Bronchial epithelial cell (primary cell): ENCODE measurements at regions not wholly inside any gene's neighbourhood (a gene's known extent, or its start where the extent isn't known, plus 50 kb on each side); places are given as distances from the start of the nearest gene placed in this dataset.
A peak's percentile ranks its signal among the peaks of the same experiment; 100 is the strongest.

Experiments
- DNase-seq: peaks from one replicate; pipeline ENCODE4 v3.0.0-alpha.2; 2010; ENCODE audit warnings: low read depth
- FAIRE-seq: peaks from 2 replicates; lab custom pipeline; 2011; peaks lifted over from hg19 to GRCh38; lab: Jason Lieb, UNC
- H3K27me3 ChIP-seq: 2 replicates; pipeline ENCODE4 v1.5.1; 2011; ENCODE audit warnings: low read length; ENCODE audit not compliant: control insufficient read depth, insufficient read depth
- H3K36me3 ChIP-seq: 2 replicates; pipeline ENCODE4 v1.5.1; 2011; ENCODE audit warnings: low read length; ENCODE audit not compliant: control insufficient read depth, insufficient read depth
- H3K4me3 ChIP-seq: 2 replicates; pipeline ENCODE4 v1.5.1; 2011; ENCODE audit warnings: mild to moderate bottlenecking, low read depth, low read length, control low read depth
- CTCF ChIP-seq: IDR thresholded peaks from 2 replicates; pipeline ENCODE4 v1.5.1; 2011; ENCODE audit warnings: mild to moderate bottlenecking, moderate library complexity, low read length, control low read depth, inconsistent platforms; ENCODE audit not compliant: insufficient read depth, severe bottlenecking

- no peaks in the 10 kb centered on the region for H3K27me3 ChIP-seq
- FAIRE-seq = no peak
- TF ChIP-seq CTCF = no peak
- H3K36me3 ChIP-seq = no peaks in the 10 kb centered on the region
- H3K4me3 ChIP-seq = no peak overlapping the region
- DNase-seq = no peak
Observed at GRCh38 chr5:158573829-158574228, 525.9 kb downstream of the EBF1 start.

- H3K4me3 ChIP-seq = no peak overlapping the region
- H3K27me3 ChIP-seq = peaks cover 2% of the 10 kb centered on the region
- TF ChIP-seq CTCF = no peak
- DNase-seq = peak; percentile 54
- H3K36me3 ChIP-seq = no peaks in the 10 kb centered on the region
- no peak for FAIRE-seq
Observed at GRCh38 chr5:158570502-158570901, 529.2 kb downstream of the EBF1 start.

- no peak for DNase-seq
- no peak for TF ChIP-seq CTCF
- peak; percentile 52 for FAIRE-seq
- H3K27me3 ChIP-seq = peaks cover 5% of the 10 kb centered on the region
- no peaks in the 10 kb centered on the region for H3K36me3 ChIP-seq
- no peak overlapping the region for H3K4me3 ChIP-seq
Observed at GRCh38 chr5:158569534-158569933, 530.2 kb downstream of the EBF1 start.

GRCh38 chr5:158565017-158565789 is 534.5 kb downstream of the EBF1 start:
- Histone ChIP-seq H3K4me3 (no peak overlapping the region), H3K27me3 (peaks cover 10% of the 10 kb centered on the region), H3K36me3 (no peaks in the 10 kb centered on the region)
- TF ChIP-seq CTCF = no peak
- FAIRE-seq = no peak
- DNase-seq = no peak

- Histone ChIP-seq H3K27me3 (peaks cover 10% of the 10 kb centered on the region), H3K36me3 (no peaks in the 10 kb centered on the region), H3K4me3 (no peak overlapping the region)
- DNase-seq (no peak), FAIRE-seq (no peak)
- TF ChIP-seq CTCF = no peak
Observed at GRCh38 chr5:158563760-158564390, 535.8 kb downstream of the EBF1 start.
